ENCODE measurements at regions not wholly inside any gene's neighbourhood (a gene's known extent, or its start where the extent isn't known, plus 50 kb on each side); places are given as distances from the start of the nearest gene placed in this dataset.

GRCh38 chr1:68291688-68292384 lies 59.5 kb upstream of the WLS start:
- DNase-seq, result peak; percentile 3

GRCh38 chr1:68287241-68287640 lies 54.9 kb upstream of the WLS start:
- no peak for DNase-seq

- no peak for DNase-seq
These were observed 52.7 kb upstream of the WLS start for GRCh38 chr1:68285046-68285445.

GRCh38 chr1:68281946-68282615 lies 49.8 kb upstream of the WLS start:
- peak; percentile 3 for DNase-seq
